Chondrocyte (in vitro differentiated cells): ENCODE measurements at regions not wholly inside any gene's neighbourhood (a gene's known extent, or its start where the extent isn't known, plus 50 kb on each side); places are given as distances from the start of the nearest gene placed in this dataset.

Experiments
- DNase-seq: peaks from one replicate; pipeline ENCODE4 v3.0.0; 2021; ENCODE audit warnings: mixed read lengths, low spot score
- H3K27ac Mint-ChIP-seq: one replicate; pipeline ENCODE4 v1.8.0; 2021; ENCODE audit warnings: mild to moderate bottlenecking, moderate library complexity, mixed read lengths; ENCODE audit not compliant: unreplicated experiment
- H3K27me3 Mint-ChIP-seq: 2 replicates; pipeline ENCODE4 v1.8.0; 2021; ENCODE audit warnings: low read depth, mixed read lengths
- H3K36me3 Mint-ChIP-seq: 2 replicates; pipeline ENCODE4 v1.8.0; 2021; ENCODE audit warnings: low read depth, mixed read lengths
- H3K4me1 Mint-ChIP-seq: 2 replicates; pipeline ENCODE4 v1.8.0; 2021; ENCODE audit warnings: low read depth, mild to moderate bottlenecking, mixed read lengths
- H3K4me3 Mint-ChIP-seq: one replicate; pipeline ENCODE4 v1.8.0; 2021; ENCODE audit warnings: mild to moderate bottlenecking, moderate library complexity, mixed read lengths; ENCODE audit not compliant: unreplicated experiment
- H3K9me3 Mint-ChIP-seq: 2 replicates; pipeline ENCODE4 v1.8.0; 2021; ENCODE audit warnings: low read depth, mixed read lengths
- CTCF ChIP-seq: fragments of 200-600 bp; sonication (generic); IDR thresholded peaks from 2 replicates; pipeline ENCODE4 v1.5.0; 2021; ENCODE audit warnings: antibody characterized with exemption, mild to moderate bottlenecking, moderate library complexity

- TF ChIP-seq CTCF = no peak
- Mint-ChIP-seq H3K36me3 (no peaks in the 10 kb centered on the region), H3K9me3 (peaks cover 12% of the 10 kb centered on the region), H3K27ac (no peak overlapping the region), H3K4me3 (no peak overlapping the region), H3K27me3 (peaks cover 6% of the 10 kb centered on the region), H3K4me1 (no peaks in the 10 kb centered on the region)
- DNase-seq = no peak
Measured at GRCh38 chr20:19161336-19161735, 51.1 kb upstream of the SLC24A3 start.
